ENCODE measurements at regions not wholly inside any gene's neighbourhood (a gene's known extent, or its start where the extent isn't known, plus 50 kb on each side); places are given as distances from the start of the nearest gene placed in this dataset.
"Not testable (repeated sequence)": the region's sequence is repeated elsewhere in the genome, so short reads cannot be mapped to it uniquely, and the experiment has no call there.

GRCh38 chr7:155395176-155395797 lies 62.6 kb upstream of the EN2 start:
- DNase-seq = no peak

DNA sequence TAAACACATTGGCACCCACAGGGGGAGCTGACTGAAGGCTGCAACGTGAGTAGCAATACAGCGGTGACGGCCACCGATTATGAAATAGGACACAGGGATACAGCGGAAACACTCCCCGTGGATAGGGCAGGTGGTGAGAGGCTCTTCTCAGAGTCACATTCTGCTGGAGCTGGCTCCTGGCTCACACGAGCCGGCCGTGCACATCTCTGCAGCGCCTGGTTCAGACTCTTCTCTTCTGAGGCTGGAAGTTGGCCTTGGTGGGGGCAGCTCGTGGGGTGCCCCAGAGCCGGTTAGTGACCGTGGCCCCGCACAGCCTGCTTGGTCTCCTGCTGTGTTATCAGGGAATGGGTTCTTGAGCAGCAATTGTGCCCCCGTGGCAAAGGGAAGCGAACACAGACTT lies 61.3 kb upstream of the EN2 start:
- DNase-seq = no peak

DNA sequence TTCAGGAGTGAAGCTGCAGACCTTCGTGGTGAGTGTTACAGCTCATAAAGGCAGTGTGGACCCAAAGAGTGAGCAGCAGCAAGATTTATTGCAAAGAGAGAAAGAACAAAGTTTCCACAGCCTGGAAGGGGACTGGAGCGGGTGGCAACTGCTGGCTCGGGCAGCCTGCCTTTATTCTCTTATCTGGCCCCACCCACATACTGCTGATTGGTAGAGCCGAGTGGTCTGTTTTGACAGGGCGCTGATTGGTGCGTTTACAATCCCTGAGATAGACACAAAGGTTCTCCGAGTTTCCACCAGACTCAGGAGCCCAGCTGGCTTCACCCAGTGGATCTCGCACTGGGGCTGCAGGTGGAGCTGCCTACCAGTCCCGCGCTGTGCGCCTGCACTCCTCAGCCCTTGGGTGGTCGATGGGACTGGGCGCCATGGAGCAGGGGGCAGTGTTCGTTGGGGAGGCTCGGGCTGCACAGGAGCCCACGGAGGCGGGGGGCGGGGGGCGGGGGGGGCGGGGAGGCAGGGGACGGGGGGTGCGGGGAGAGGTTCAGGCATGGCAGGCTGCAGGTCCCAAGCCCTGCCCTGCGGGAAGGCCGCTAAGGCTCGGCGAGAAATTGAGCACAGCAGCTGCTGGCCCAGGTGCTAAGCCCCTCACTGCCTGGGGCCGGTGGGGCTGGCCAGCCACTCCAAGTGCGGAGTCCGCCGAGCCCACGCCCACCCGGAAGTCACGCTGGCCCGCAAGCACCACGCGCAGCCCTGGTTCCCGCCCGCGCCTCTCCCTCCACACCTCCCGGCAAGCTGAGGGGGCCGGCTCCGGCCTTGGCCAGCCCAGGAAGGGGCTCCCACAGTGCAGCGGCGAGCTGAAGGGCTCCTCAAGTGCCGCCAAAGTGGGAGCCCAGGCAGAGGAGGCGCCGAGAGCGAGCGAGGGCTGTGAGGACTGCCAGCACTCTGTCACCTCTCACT lies 59.9 kb upstream of the EN2 start:
- not testable (repeated sequence) for DNase-seq

DNA sequence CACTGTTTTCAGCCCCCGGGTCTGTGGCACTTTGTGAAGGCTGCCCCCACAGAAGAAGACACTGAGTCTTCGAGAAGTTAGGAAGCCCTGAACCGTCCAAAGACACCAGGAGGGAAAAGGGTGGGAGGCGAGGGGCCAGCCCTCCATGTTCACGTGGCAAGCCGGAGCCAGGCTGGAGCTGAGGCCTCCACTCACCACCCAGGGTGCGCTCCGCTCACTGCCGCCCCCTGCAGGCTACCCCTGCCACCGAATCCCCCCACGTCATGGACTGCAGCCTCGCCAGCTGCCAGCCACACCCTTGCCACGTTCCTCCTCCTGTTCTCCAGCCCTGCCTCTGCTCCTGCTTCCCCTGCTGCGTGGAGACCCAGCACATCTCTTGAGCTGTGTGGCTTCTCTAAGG lies 59.0 kb upstream of the EN2 start:
- no peak for DNase-seq

GRCh38 chr7:155399577-155399976 lies 58.4 kb upstream of the EN2 start:
- DNase-seq = no peak

GRCh38 chr7:155401231-155401630 lies 56.7 kb upstream of the EN2 start:
- DNase-seq = no peak

- no peak for DNase-seq
Observed at GRCh38 chr7:155401884-155402283, 56.0 kb upstream of the EN2 start.

GRCh38 chr7:155402941-155403340 lies 55.0 kb upstream of the EN2 start:
- DNase-seq = no peak

- no peak for DNase-seq
Observed at GRCh38 chr7:155404976-155405375, 53.0 kb upstream of the EN2 start.

DNA sequence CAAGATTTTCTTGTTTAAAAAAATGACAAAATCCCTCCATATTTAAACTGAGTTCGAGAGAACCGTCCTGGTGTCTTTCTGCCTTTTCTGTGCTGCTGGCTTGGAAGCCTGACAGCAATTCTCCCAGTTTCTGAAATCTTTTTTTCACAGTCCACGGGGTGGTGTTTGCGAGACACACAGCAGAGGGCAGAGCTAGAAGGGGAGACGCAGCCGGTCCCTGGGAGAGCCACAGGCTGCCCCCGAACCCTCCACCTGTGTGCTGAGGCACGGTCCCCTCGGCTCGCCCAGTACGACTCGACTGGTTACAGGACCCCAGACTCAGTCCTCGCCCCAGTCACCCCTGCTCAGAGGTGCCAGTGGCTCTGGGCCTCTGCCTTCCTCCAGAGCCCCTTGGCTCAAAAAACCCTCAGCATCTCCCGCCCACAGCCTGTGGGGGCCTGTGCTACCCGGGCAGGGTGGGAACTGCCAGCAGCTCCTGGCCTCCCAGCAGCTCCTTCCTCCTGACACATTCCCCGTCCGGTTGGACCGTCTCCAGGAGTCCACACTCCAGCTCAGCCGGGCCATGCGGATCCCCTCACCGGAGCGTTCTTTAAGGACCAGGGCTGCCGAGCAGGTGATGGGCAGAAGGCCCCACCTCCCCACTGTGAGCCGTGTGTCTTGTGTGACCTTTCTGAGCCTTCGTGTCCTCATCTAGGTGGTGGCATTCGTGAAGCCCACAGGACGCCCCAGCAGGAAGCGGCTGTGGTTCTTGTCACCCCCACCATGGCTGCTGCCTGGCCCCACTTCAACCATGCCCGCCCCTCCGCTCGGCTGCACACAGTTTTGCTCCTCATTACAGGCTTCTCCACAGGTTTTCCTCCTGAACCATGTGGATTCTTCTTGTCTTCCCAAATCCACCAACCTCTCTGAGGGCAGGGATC lies 52.3 kb upstream of the EN2 start:
- DNase-seq = no peak

- DNase-seq = no peak
Observed at GRCh38 chr7:155407799-155408198, 50.1 kb upstream of the EN2 start.

Measured in right lung (tissue), 2 donors.